C4-2B (cell line): ENCODE measurements at regions not wholly inside any gene's neighbourhood (a gene's known extent, or its start where the extent isn't known, plus 50 kb on each side); places are given as distances from the start of the nearest gene placed in this dataset.

Experiments
- H3K27ac ChIP-seq: fragments of 450-650 bp; 2 replicates; pipeline ENCODE4 v1.5.1; 2017
- ZFX ChIP-seq: fragments of 450-650 bp; IDR thresholded peaks from 2 replicates; pipeline ENCODE4 v1.6.1; 2017
- TF ChIP-seq, protein P1 (sequence below): fragments of 450-650 bp; conservative IDR thresholded peaks from 2 replicates; pipeline ENCODE4 v1.5.1; 2017; ENCODE audit warnings: mild to moderate bottlenecking

DNA sequence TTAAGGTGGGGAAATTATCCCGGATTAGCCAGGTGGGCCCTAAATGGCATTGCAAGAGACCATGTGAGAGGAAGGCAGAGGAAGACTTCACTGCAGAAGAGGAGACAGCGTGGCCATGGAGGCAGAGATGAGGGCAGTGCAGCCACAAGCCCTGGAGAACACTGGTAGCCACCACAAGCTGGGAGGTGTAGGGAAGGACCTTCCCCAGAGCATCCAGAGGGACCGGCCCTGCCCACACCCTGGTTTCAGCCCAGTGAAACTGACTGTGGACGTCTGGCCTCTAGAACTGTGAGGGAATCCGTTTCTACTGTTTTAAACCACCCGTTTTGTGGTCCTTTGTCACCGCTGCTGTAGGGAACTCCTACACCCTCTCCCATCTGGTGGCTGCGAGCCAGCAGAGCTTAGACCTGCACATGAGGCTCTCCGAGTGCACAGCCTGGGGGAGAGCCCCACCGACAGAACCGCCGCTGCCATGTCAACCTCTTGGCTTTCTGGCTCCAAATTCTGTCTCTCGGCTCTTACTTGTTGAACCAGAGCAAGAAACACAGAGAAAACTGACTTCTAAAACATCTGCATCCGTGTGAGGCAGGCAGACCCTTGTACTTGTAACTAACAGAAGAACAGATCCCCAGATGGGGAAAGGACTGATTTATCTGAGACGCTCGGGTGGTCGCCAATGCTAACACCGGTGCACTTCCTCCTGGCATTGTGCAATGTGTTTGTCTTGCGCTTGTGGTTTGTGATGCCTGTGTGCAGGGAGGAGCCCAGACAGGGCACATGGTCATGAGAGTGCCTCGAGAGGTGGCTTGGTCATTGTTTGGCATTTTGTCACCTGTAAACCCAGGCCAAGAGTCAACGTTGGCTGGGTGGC is 90.8 kb upstream of the TMPRSS2 start:
- H3K27ac ChIP-seq, result no peak overlapping the region
- TF ChIP-seq, protein P1, sequence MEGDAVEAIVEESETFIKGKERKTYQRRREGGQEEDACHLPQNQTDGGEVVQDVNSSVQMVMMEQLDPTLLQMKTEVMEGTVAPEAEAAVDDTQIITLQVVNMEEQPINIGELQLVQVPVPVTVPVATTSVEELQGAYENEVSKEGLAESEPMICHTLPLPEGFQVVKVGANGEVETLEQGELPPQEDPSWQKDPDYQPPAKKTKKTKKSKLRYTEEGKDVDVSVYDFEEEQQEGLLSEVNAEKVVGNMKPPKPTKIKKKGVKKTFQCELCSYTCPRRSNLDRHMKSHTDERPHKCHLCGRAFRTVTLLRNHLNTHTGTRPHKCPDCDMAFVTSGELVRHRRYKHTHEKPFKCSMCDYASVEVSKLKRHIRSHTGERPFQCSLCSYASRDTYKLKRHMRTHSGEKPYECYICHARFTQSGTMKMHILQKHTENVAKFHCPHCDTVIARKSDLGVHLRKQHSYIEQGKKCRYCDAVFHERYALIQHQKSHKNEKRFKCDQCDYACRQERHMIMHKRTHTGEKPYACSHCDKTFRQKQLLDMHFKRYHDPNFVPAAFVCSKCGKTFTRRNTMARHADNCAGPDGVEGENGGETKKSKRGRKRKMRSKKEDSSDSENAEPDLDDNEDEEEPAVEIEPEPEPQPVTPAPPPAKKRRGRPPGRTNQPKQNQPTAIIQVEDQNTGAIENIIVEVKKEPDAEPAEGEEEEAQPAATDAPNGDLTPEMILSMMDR, result no peak
- TF ChIP-seq ZFX, result no peak

DNA sequence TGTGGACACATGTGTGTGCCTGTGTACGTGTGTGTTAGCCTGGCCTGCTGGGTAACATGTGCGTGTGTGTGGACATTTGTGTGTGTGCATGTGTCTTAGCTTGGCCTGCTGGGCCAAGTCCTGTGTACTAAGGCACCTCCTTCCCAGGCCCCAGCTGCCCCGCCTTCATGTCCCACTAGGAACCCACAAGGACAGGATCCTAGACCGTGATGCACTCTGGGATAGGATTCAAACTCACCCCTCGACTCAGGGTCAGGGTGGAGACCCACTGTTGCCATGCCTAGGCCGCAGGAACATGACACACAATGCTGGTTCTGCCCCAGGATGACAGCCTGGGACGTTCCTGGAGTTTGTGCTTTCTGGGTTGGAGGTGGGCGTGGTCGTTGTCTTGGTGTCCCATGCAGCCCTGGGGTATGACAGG is 89.9 kb upstream of the TMPRSS2 start:
- no peak for TF ChIP-seq ZFX
- TF ChIP-seq, protein P1, result no peak
- H3K27ac ChIP-seq, result no peak overlapping the region

DNA sequence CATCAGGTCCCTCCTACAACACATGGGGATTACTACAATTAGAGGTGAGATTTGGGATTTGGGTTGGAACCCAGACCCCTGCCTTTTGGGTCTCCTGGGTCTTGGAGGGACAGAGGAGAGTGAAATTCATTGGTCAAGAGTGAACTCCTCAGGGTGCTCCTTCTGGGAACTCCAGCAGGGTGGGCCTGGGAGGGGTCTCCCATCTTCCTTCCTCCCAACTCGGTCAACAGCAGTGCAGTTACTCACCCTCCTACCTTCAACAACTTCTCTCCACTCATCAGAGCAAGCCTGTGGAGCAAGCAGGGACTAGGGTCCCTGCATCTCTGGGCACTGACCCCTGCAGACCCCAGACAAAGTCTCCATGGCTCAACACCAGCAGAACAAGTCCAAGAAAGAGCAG is 89.3 kb upstream of the TMPRSS2 start:
- TF ChIP-seq, protein P1, result no peak
- no peak for TF ChIP-seq ZFX
- H3K27ac ChIP-seq, result no peak overlapping the region

DNA sequence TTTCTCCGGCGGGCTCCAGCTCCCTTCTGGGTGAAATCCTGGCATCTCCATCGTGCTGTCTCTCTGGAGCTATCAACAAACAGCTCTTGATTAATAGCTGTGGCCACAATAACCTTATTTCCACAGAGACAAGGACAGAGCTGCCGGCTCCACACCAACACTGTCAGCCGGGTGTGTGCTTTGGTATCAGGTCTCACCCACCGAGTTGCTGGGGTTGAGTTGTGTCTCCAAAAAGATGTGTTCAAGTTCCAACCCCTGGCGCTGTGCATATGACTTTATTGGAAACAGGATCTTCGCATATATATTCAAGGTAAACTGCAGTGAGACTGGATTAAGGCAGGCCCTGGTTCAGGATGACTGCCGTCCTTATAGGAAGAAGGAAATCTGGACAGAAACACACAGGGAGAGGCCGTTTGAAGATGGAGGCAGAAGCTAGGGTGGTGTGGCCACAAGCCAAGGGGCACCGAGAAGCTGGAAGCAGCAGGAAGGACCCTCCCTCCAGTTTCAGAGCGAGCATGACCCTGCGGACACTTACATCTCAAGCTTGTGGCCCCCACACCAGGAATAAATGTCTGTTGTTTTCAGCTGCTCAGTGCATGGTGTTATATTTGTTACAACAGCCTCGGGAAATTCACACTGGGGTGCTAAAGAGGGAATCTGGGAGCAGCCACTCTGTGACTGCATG is 88.4 kb upstream of the TMPRSS2 start:
- TF ChIP-seq, protein P1, result no peak
- TF ChIP-seq ZFX, result no peak
- H3K27ac ChIP-seq, result no peak overlapping the region

DNA sequence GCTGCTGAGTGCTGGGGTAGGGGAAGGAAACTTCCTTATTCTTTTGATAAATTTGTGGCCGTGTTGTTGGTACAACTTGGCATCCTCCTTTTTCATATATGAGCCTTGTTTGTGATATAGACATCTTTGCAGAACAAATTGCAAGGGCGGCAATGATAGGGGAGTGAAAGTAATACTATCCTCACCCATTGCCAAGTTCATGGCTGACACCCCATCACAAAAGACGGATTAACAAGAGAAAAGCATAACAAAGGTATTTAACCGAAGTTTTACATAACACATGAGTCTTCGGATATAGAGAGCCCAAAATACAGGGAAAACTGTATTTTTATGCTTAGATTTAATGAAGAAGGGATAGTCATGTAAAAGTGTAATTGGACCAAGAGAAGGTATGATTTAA is 86.3 kb upstream of the TMPRSS2 start:
- H3K27ac ChIP-seq, result no peak overlapping the region
- TF ChIP-seq, protein P1, result no peak
- TF ChIP-seq ZFX, result no peak

DNA sequence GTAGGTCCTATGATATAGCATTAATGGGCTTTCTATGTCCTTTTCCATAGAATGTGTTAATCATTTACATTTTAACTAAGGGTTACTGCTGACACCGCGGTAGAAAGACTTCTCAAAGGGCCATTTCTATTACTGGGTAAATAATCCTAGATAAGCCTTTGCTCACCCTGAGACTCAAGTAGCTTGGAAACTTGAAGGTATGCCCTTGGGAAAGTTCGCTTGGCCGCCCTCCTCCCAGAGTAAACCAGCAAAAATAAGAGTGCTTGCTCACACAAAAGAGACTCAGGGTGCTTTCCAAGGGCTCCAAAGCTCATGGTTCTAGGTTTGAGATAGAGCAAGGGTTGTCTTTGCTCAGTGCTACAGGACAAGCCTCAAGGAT is 85.8 kb upstream of the TMPRSS2 start:
- H3K27ac ChIP-seq, result no peak overlapping the region

DNA sequence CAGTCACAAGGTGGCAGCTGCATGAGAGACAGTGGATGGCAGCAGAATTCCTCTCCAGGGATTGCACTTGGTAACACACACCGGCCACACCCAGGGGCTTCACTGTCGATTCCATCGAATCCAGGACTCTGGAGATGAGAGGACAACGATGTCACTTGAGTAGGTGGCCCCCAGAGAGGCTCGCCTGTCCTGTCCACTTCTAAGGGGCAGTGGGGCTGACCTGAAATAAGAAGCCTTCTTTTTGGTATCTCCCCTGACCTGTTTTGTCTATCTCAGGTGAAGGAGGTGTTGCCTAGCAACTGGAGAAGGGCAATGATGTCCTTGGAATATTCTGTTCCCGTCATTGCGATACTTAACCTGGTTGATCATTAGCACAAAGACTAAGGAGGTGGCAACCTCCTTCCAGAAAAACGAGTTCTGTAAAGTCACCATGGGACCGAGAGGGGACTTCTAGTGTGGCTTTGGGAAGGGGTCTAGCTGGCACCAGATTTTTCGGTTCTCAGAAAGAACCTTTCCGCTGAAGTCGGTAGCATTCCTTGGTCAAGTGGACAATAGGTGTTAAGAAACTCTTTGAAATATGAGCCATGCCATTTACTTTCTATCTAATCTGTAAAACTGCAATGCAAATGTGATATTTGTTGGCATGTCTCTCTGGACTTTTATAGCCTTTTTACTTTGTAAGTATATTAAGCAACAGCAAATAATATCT is 85.2 kb upstream of the TMPRSS2 start:
- TF ChIP-seq ZFX, result no peak
- TF ChIP-seq, protein P1, result no peak
- no peak overlapping the region for H3K27ac ChIP-seq

More for the DNA sequence above, 85.8 kb upstream of the TMPRSS2 start:
- TF ChIP-seq ZFX, result no peak
